ENCODE measurements at regions not wholly inside any gene's neighbourhood (a gene's known extent, or its start where the extent isn't known, plus 50 kb on each side); places are given as distances from the start of the nearest gene placed in this dataset.

DNA sequence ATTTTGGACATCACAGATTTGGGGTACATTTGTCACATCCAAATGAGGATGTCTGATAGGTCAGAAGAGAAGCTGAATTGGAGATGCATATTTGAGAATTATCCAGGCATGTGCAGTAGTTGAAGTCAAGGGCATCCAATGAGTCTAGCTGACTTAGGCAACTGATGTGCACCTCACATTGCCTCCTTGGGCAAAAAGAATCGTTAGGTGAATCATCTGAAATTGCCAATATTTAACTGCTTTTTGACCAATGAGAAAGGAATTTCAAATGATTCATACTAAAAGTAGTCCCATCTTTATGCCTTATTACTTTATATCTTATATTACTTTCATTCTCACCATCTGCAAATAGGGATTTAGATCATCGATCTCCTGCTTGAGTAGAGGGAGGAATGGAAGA is 117.7 kb downstream of the CD47 start:
- TF ChIP-seq CHD2 (IDR thresholded peaks at IDR 0.05; ENCODE audit: low read length), result no peak
- TF ChIP-seq EGR1 (IDR thresholded peaks at IDR 0.05; ENCODE audit: borderline replicate concordance, low read depth, low read length), result no peak
- no peak for TF ChIP-seq EZH2 (IDR thresholded peaks at IDR 0.05; ENCODE audit: low read depth, low read length, severe bottlenecking)
- no peak for TF ChIP-seq CTCF (IDR thresholded peaks at IDR 0.05; ENCODE audit: control extremely low read depth in 1 of 3, insufficient read depth in 1 of 3, low read depth in 1 of 3, low read length in 3 of 3)
- no peak for TF ChIP-seq JUND (IDR thresholded peaks at IDR 0.05; ENCODE audit: low read length)
- TF ChIP-seq TAF1 (IDR thresholded peaks at IDR 0.05; ENCODE audit: low read depth, low read length), result no peak
- TF ChIP-seq POLR2AphosphoS5 (IDR thresholded peaks at IDR 0.05; ENCODE audit: low read depth, low read length), result no peak
- TF ChIP-seq MAX (IDR thresholded peaks at IDR 0.05), result no peak
- TF ChIP-seq CTBP2 (IDR thresholded peaks at IDR 0.05; ENCODE audit: borderline replicate concordance, insufficient read depth, insufficient read length, low read length), result no peak
